GM21786 (cell line): ENCODE measurements at regions not wholly inside any gene's neighbourhood (a gene's known extent, or its start where the extent isn't known, plus 50 kb on each side); places are given as distances from the start of the nearest gene placed in this dataset.
"Not testable (repeated sequence)": the region's sequence is repeated elsewhere in the genome, so short reads cannot be mapped to it uniquely, and the experiment has no call there.

Source experiments
- ATAC-seq: cut with Tn5 transposase; IDR thresholded peaks from one replicate; pipeline ENCODE4 v1.9.1; 2021; ENCODE audit not compliant: unreplicated experiment

GRCh38 chr16:51242296-51242994 lies 91.4 kb upstream of the SALL1 start:
- ATAC-seq, result no peak

GRCh38 chr16:51239196-51239595 lies 88.1 kb upstream of the SALL1 start:
- no peak for ATAC-seq

GRCh38 chr16:51237861-51238378 lies 86.8 kb upstream of the SALL1 start:
- ATAC-seq, result no peak

- ATAC-seq, result no peak
Measured at GRCh38 chr16:51237207-51237606, 86.1 kb upstream of the SALL1 start.

GRCh38 chr16:51236583-51236982 lies 85.5 kb upstream of the SALL1 start:
- ATAC-seq, result no peak

- ATAC-seq, result no peak
Measured at GRCh38 chr16:51231702-51232101, 80.6 kb upstream of the SALL1 start.

- ATAC-seq, result not testable (repeated sequence)
Measured at GRCh38 chr16:51230035-51230434, 79.0 kb upstream of the SALL1 start.

GRCh38 chr16:51228097-51228659 lies 77.1 kb upstream of the SALL1 start:
- no peak for ATAC-seq

- ATAC-seq, result no peak
Measured at GRCh38 chr16:51225878-51226277, 74.8 kb upstream of the SALL1 start.

GRCh38 chr16:51224317-51224716 lies 73.2 kb upstream of the SALL1 start:
- ATAC-seq, result no peak

GRCh38 chr16:51222016-51222415 lies 70.9 kb upstream of the SALL1 start:
- no peak for ATAC-seq

- no peak for ATAC-seq
Measured at GRCh38 chr16:51211148-51211547, 60.1 kb upstream of the SALL1 start.

GRCh38 chr16:51210087-51210486 lies 59.0 kb upstream of the SALL1 start:
- no peak for ATAC-seq

GRCh38 chr16:51201604-51202003 lies 50.5 kb upstream of the SALL1 start:
- no peak for ATAC-seq
